PC-9 (cell line): ENCODE measurements at regions not wholly inside any gene's neighbourhood (a gene's known extent, or its start where the extent isn't known, plus 50 kb on each side); places are given as distances from the start of the nearest gene placed in this dataset.

ENCODE experiments used
- BruUV-seq: library from RNA; stranded (reverse); fragments of 400-500 nt; replicated peaks from 2 replicates; lab custom pipeline; 2021; lab: Mats Ljungman, UMichigan
- CTCF ChIA-PET: fragments of 300-600 bp; sonication (Branson Sonifier 250); formaldehyde crosslinking; loops from one replicate; lab custom pipeline; 2022; ENCODE audit warnings: antibody characterized with exemption; lab: Charles Lee
- POLR2A ChIA-PET: fragments of 300-600 bp; sonication (Branson Sonifier 250); formaldehyde crosslinking; loops from one replicate; lab custom pipeline; 2022; ENCODE audit warnings: antibody characterized with exemption; ENCODE audit not compliant: unreplicated experiment; lab: Charles Lee
- DNase-seq, 2 experiments: peaks; one replicate each; pipeline versions ENCODE4 v3.0.0 to v3.0.0-alpha.2; 2015 to 2022; ENCODE audit warnings: mixed read lengths in 1 of 2
- H2AFZ ChIP-seq: fragments of 200-600 bp; sonication (generic); 2 replicates; pipeline ENCODE4 v1.8.1; 2017; ENCODE audit warnings: antibody characterized with exemption
- H3F3A ChIP-seq: fragments of 200-600 bp; sonication (generic); 2 replicates; pipeline ENCODE4 v1.8.1; 2017; ENCODE audit warnings: antibody characterized with exemption, mild to moderate bottlenecking, low read depth; ENCODE audit not compliant: insufficient read depth
- H3K27ac ChIP-seq: fragments of 200-600 bp; sonication (generic); 2 replicates; pipeline ENCODE4 v1.6.1; 2016; ENCODE audit warnings: mixed run types
- H3K27me3 ChIP-seq: fragments of 200-600 bp; sonication (generic); 2 replicates; pipeline ENCODE4 v1.6.1; 2016; ENCODE audit warnings: low read depth, mixed run types; ENCODE audit not compliant: insufficient read depth
- H3K36me3 ChIP-seq: fragments of 200-600 bp; sonication (generic); 2 replicates; pipeline ENCODE4 v1.6.1; 2016; ENCODE audit warnings: low read depth, mixed run types
- H3K4me1 ChIP-seq: fragments of 200-600 bp; sonication (generic); replicated peaks from 2 replicates; pipeline ENCODE4 v1.6.1; 2016; ENCODE audit warnings: mixed run types; ENCODE audit not compliant: insufficient read depth
- H3K4me2 ChIP-seq: fragments of 200-600 bp; sonication (generic); 2 replicates; pipeline ENCODE4 v1.6.1; 2017; ENCODE audit warnings: mixed run types
- H3K4me3 ChIP-seq: fragments of 200-600 bp; sonication (generic); 2 replicates; pipeline ENCODE4 v1.6.1; 2016; ENCODE audit warnings: mixed run types
- H3K79me2 ChIP-seq: fragments of 200-600 bp; sonication (generic); 2 replicates; pipeline ENCODE4 v1.6.1; 2017; ENCODE audit warnings: low read depth, mixed run types
- H3K9me2 ChIP-seq: fragments of 200-600 bp; sonication (generic); 2 replicates; pipeline ENCODE4 v1.8.1; 2017; ENCODE audit warnings: mild to moderate bottlenecking; ENCODE audit not compliant: insufficient read depth
- H3K9me3 ChIP-seq: fragments of 200-600 bp; sonication (generic); 2 replicates; pipeline ENCODE4 v1.8.1; 2016; ENCODE audit warnings: low read depth; ENCODE audit not compliant: insufficient read depth
- H4K20me1 ChIP-seq: fragments of 200-600 bp; sonication (generic); 2 replicates; pipeline ENCODE4 v1.8.1; 2017; ENCODE audit not compliant: insufficient read depth
- EZH2 ChIP-seq: fragments of 200-600 bp; sonication (generic); IDR thresholded peaks from 2 replicates; pipeline ENCODE4 v1.8.0; 2017; ENCODE audit warnings: antibody characterized with exemption, low read depth
- intact Hi-C: fragments of 100-400 bp; cut with micrococcal nuclease; formaldehyde crosslinking; loops from one replicate; pipeline ENCODE4 v1.10.0; 2022; ENCODE audit not compliant: unreplicated experiment
- TF ChIP-seq, protein P1 (sequence below): fragments of 200-600 bp; sonication (generic); conservative IDR thresholded peaks from 2 replicates; pipeline ENCODE4 v1.6.1; 2017; ENCODE audit warnings: mixed run types, antibody characterized with exemption, mild to moderate bottlenecking, moderate library complexity

DNA sequence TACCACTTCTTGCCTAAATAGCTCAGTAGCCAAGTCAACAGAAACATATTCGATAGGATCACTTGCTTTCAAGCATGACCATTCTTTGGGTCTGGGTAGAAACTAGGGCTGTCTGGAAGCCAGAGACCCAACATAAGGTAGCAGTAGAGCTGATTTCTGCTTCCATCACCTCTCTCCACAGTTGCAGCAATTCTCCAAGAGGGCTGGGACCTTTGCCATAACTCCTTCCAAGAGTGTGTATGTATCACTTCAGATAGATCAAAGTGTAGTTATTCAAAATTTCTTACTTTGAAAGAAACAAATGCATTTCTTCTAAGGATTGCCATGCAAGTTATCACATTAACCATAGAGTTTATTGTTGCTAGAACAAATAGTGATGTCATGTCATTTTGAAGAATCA lies 172.0 kb upstream of the GALNT5 start:
- Histone ChIP-seq H3K27me3 (no peaks in the 10 kb centered on the region), H3K4me1 (no peaks in the 10 kb centered on the region), H3K4me2 (no peak overlapping the region), H3K79me2 (no peaks in the 10 kb centered on the region), H3K9me2 (no peaks in the 10 kb centered on the region), H3F3A (no peaks in the 10 kb centered on the region), H3K4me3 (no peak overlapping the region), H2AFZ (no peak overlapping the region), H3K9me3 (no peaks in the 10 kb centered on the region), H3K36me3 (no peaks in the 10 kb centered on the region), H4K20me1 (no peaks in the 10 kb centered on the region), H3K27ac (no peak overlapping the region)
- CTCF ChIA-PET: no interaction called here
- POLR2A ChIA-PET: no interaction called here
- intact Hi-C loops: no loop called here
- TF ChIP-seq EZH2: no peak
- TF ChIP-seq, protein P1, sequence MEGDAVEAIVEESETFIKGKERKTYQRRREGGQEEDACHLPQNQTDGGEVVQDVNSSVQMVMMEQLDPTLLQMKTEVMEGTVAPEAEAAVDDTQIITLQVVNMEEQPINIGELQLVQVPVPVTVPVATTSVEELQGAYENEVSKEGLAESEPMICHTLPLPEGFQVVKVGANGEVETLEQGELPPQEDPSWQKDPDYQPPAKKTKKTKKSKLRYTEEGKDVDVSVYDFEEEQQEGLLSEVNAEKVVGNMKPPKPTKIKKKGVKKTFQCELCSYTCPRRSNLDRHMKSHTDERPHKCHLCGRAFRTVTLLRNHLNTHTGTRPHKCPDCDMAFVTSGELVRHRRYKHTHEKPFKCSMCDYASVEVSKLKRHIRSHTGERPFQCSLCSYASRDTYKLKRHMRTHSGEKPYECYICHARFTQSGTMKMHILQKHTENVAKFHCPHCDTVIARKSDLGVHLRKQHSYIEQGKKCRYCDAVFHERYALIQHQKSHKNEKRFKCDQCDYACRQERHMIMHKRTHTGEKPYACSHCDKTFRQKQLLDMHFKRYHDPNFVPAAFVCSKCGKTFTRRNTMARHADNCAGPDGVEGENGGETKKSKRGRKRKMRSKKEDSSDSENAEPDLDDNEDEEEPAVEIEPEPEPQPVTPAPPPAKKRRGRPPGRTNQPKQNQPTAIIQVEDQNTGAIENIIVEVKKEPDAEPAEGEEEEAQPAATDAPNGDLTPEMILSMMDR: no peak
- no TSS peak for BruUV-seq
- DNase-seq: no peak

DNA sequence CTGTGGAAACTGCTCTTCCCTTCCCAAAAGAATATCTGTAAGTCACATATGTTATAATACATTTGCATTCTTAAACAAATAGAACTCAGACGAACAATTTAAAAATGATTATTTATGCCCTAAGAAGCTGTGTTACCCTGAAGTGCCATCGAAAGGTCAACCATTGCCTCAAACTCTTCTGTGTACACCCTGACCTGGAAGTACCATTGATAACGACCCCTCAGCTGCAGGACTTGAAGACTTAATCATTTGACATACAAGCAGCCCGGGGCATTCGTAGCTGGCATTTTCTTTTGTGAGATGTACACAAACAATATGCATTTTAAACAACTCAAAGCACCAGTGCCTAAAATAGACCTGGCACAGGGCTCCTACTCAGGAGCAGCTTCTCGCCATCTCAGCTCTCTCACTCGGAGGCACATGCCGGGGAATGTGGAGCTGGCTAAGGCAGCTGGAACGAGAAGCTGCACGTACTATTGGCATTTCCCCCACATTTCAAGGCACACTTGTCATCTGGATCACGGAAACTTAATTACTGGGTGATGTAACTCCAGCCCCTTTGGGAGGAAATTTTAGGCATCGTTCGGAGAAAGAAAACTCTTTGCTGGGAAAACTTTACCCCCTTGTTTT lies 170.0 kb upstream of the GALNT5 start:
- H3K27ac ChIP-seq: no peak overlapping the region
- no peaks in the 10 kb centered on the region for H3K9me3 ChIP-seq
- H3K79me2 ChIP-seq: no peaks in the 10 kb centered on the region
- H4K20me1 ChIP-seq: no peaks in the 10 kb centered on the region
- DNase-seq: no peak
- no peaks in the 10 kb centered on the region for H3K9me2 ChIP-seq
- TF ChIP-seq, protein P1: no peak
- TF ChIP-seq EZH2: no peak
- H3K27me3 ChIP-seq: no peaks in the 10 kb centered on the region
- intact Hi-C loops: no loop called here
- H2AFZ ChIP-seq: no peak overlapping the region
- no peaks in the 10 kb centered on the region for H3F3A ChIP-seq
- ChIA-PET CTCF (no interaction called here), POLR2A (no interaction called here)
- H3K4me1 ChIP-seq: no peaks in the 10 kb centered on the region
- no peak overlapping the region for H3K4me3 ChIP-seq
- BruUV-seq: no TSS peak
- H3K4me2 ChIP-seq: no peak overlapping the region
- H3K36me3 ChIP-seq: no peaks in the 10 kb centered on the region

DNA sequence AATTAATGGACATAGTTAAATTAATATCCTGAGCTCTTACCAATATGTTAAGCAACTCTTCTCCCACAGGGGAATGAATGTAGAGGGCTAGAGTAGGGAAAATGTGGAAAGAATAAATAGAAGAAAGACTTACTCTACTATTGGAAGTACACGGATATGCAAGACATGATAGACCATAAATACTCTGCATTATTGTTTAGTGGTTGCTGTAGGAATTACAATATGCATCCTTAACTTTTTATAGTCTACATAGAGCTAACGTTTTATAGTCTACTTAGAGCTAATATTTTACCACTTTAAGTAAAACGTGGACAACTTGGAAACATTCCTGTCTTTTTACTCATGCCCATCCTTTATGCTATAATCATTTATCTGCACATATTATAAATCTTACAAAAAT lies 163.8 kb upstream of the GALNT5 start:
- CTCF ChIA-PET: no interaction called here
- intact Hi-C loops: no loop called here
- Histone ChIP-seq H4K20me1 (no peaks in the 10 kb centered on the region), H2AFZ (no peak overlapping the region), H3K27me3 (no peaks in the 10 kb centered on the region), H3K9me2 (no peaks in the 10 kb centered on the region), H3K36me3 (no peaks in the 10 kb centered on the region), H3K79me2 (no peaks in the 10 kb centered on the region), H3K9me3 (no peaks in the 10 kb centered on the region), H3F3A (no peaks in the 10 kb centered on the region), H3K4me3 (no peak overlapping the region), H3K27ac (no peak overlapping the region), H3K4me2 (no peak overlapping the region), H3K4me1 (no peaks in the 10 kb centered on the region)
- no peak for TF ChIP-seq EZH2
- TF ChIP-seq, protein P1: no peak
- no peak for DNase-seq
- POLR2A ChIA-PET: no interaction called here
- no TSS peak for BruUV-seq
